Right ventricle myocardium superior (tissue), 1 donor: ENCODE measurements at regions not wholly inside any gene's neighbourhood (a gene's known extent, or its start where the extent isn't known, plus 50 kb on each side); places are given as distances from the start of the nearest gene placed in this dataset.
"Not testable (repeated sequence)": the region's sequence is repeated elsewhere in the genome, so short reads cannot be mapped to it uniquely, and the experiment has no call there.

Experiments
- ATAC-seq: fragments of 200-7000 bp; cut with Tn5 transposase; one replicate; pipeline ENCODE4 v1.9.1; 2020; ENCODE audit warnings: mild to moderate bottlenecking; ENCODE audit not compliant: poor library complexity
- DNase-seq: peaks from one replicate; pipeline ENCODE4 v3.0.0-alpha.2; 2020
- intact Hi-C: fragments of 100-400 bp; cut with DNase I; formaldehyde crosslinking; loops from one replicate; pipeline ENCODE4 v1.11.2; 2022
- donor health status: DM: no; HTN: yes; CAD: no; lungs with severe emphysema.

- peak; percentile 10 for DNase-seq
- intact Hi-C loops, ATAC-seq: not testable (repeated sequence)
Measured at GRCh38 chr15:21174761-21175160, 265.5 kb downstream of the POTEB3 start.

- ATAC-seq, intact Hi-C loops: not testable (repeated sequence)
- DNase-seq: peak; percentile 10
Measured at GRCh38 chr15:21151203-21151966, 285.3 kb upstream of the POTEB2 start.

GRCh38 chr15:21148136-21148535 lies 282.0 kb upstream of the POTEB2 start:
- intact Hi-C loops, ATAC-seq, DNase-seq: not testable (repeated sequence)

- intact Hi-C loops, ATAC-seq: not testable (repeated sequence)
- DNase-seq: peak; percentile 15
Measured at GRCh38 chr15:21133893-21134292, 267.8 kb upstream of the POTEB2 start.

GRCh38 chr15:21112271-21113053 lies 246.3 kb upstream of the POTEB2 start:
- intact Hi-C loops, ATAC-seq: not testable (repeated sequence)
- DNase-seq: peak; percentile 55

GRCh38 chr15:21111861-21112260 lies 245.7 kb upstream of the POTEB2 start:
- ATAC-seq, intact Hi-C loops: not testable (repeated sequence)
- peak; percentile 68 for DNase-seq

- peak; percentile 29 for DNase-seq
- intact Hi-C loops, ATAC-seq: not testable (repeated sequence)
Measured at GRCh38 chr15:21111172-21111571, 245.1 kb upstream of the POTEB2 start.

GRCh38 chr15:21110187-21110804 lies 244.2 kb upstream of the POTEB2 start:
- intact Hi-C loops: not testable (repeated sequence)
- DNase-seq (peak; percentile 90), ATAC-seq (peak; percentile 62)

GRCh38 chr15:21108384-21108783 lies 242.3 kb upstream of the POTEB2 start:
- ATAC-seq: peak; percentile 26

GRCh38 chr15:21107399-21108381 lies 241.6 kb upstream of the POTEB2 start:
- DNase-seq (peak; percentile 86), ATAC-seq (peak; percentile 78)
- intact Hi-C loops: not testable (repeated sequence)

More at GRCh38 chr15:21108384-21108783, 242.3 kb upstream of the POTEB2 start:
- DNase-seq, intact Hi-C loops: not testable (repeated sequence)

- DNase-seq, ATAC-seq, intact Hi-C loops: not testable (repeated sequence)
Measured at GRCh38 chr15:21096599-21096998, 230.5 kb upstream of the POTEB2 start.

- DNase-seq, ATAC-seq, intact Hi-C loops: not testable (repeated sequence)
Measured at GRCh38 chr15:21079544-21079943, 213.4 kb upstream of the POTEB2 start.

GRCh38 chr15:21068917-21069316 lies 202.8 kb upstream of the POTEB2 start:
- intact Hi-C loops, DNase-seq, ATAC-seq: not testable (repeated sequence)

GRCh38 chr15:21063512-21063911 lies 197.4 kb upstream of the POTEB2 start:
- DNase-seq, ATAC-seq, intact Hi-C loops: not testable (repeated sequence)

GRCh38 chr15:21062619-21063163 lies 196.6 kb upstream of the POTEB2 start:
- not testable (repeated sequence) for DNase-seq, ATAC-seq

GRCh38 chr15:21051866-21052265 lies 185.8 kb upstream of the POTEB2 start:
- DNase-seq, intact Hi-C loops, ATAC-seq: not testable (repeated sequence)

More at GRCh38 chr15:21062619-21063163, 196.6 kb upstream of the POTEB2 start:
- intact Hi-C loops: not testable (repeated sequence)

- DNase-seq, intact Hi-C loops: not testable (repeated sequence)
- peak; percentile 16 for ATAC-seq
Measured at GRCh38 chr15:21031703-21032102, 165.6 kb upstream of the POTEB2 start.
